Erythroblast (primary cell): ENCODE measurements at regions not wholly inside any gene's neighbourhood (a gene's known extent, or its start where the extent isn't known, plus 50 kb on each side); places are given as distances from the start of the nearest gene placed in this dataset.
"Not testable (repeated sequence)": the region's sequence is repeated elsewhere in the genome, so short reads cannot be mapped to it uniquely, and the experiment has no call there.

Experiments
- DNase-seq, 2 experiments: peaks; one replicate each; lab custom pipeline; 2025; lab: John Stamatoyannopoulos, UW
- GATA1 ChIP-seq: IDR thresholded peaks from 2 replicates; pipeline ENCODE4 v1.6.1; 2011; ENCODE audit warnings: low read depth, mild to moderate bottlenecking, control low read depth, low read length, moderate library complexity
- POLR2A ChIP-seq: IDR thresholded peaks from 2 replicates; pipeline ENCODE4 v1.6.1; 2011; ENCODE audit warnings: mild to moderate bottlenecking, low read length

DNA sequence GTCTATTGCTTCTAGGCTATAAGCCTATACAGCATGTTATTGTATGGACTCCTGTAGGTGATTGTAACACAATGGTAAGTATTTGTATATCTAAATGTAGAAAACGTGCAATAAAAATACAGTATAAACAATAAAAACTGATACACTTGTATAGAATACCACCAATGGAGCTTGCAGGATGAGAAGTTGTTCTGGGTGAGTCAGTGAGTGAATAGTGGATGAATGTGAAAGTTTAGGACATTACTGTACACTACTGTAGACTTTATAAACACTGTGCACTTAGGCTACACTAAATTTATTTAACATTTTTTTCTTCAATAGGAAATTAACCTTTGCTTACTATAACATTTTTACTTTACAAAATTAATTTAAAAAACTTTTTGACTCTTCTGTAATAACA lies 679.2 kb upstream of the ZNF804A start:
- no peak for DNase-seq
- TF ChIP-seq POLR2A: no peak
- no peak for TF ChIP-seq GATA1

GRCh38 chr2:183919926-183920325 lies 678.4 kb upstream of the ZNF804A start:
- no peak for TF ChIP-seq GATA1
- TF ChIP-seq POLR2A: no peak
- no peak for DNase-seq

DNA sequence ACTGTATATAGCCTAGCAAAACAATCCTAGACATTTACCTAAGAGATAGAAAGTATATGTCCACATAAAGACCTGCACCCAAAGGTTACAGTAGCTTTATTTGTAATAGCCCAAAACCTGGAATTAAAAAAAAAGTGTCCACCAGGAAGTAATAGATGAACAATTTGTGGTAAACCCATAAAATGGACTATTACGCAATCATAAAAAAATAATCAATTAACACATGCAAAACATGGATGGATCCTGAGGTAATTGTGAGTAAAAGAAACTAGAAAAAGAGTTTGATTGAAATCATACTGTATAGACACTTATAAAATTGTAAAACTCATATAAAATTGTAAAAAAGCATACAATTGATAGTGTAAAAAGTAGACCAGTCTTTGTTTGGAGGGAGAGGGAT lies 673.0 kb upstream of the ZNF804A start:
- DNase-seq: no peak

GRCh38 chr2:183926433-183926832 lies 671.9 kb upstream of the ZNF804A start:
- TF ChIP-seq GATA1 (no peak), POLR2A (no peak)
- DNase-seq: no peak

More for the DNA sequence above, 673.0 kb upstream of the ZNF804A start:
- no peak for TF ChIP-seq GATA1
- no peak for TF ChIP-seq POLR2A

DNA sequence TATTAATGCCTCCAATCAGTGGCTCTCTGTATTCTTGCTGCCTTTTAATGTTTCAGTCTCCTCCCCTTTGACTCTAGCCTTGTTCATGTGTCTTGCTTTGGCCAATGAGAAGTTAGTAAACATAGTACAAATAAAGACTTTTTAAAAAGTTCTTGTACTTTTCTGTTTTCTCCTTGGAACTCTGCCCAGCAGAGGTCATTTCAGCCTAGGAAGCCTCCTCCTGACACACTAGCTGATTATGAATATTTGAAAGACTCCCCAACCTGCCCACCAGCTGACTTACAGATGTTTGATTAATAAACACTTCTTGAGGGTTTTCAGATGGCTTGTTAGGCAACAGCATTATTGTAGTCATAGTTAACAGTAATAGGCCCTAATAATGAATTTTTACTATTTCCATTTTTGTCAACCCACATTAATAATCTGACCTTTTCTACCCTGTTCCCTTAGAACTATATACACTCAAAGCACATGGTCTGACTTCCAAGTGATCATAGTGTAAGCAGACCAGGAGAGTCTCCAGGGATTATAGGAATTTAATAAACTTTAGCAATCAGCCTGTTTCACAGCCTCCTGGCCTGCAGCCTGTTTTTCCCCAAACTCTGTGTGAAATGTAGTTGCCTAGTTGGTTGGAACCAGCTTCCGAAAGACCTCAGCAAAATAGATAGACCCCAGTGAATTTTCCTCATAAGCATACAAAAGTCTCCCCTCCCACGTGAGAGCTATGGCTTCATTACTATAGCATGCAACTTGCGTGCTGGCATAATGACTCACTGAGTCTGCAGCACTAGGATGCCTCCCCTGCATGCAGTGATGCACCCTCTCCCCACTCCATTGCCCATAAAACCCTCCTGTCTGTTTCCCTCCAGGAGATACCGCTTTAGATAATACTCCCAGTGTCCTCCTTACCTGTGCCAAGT lies 670.7 kb upstream of the ZNF804A start:
- no peak for DNase-seq
- TF ChIP-seq POLR2A (no peak), GATA1 (no peak)

GRCh38 chr2:183935005-183935404 lies 663.3 kb upstream of the ZNF804A start:
- no peak for DNase-seq
- TF ChIP-seq GATA1 (no peak), POLR2A (no peak)

- DNase-seq: no peak
- TF ChIP-seq POLR2A: no peak
- no peak for TF ChIP-seq GATA1
Observed at GRCh38 chr2:183937220-183937619, 661.1 kb upstream of the ZNF804A start.

DNA sequence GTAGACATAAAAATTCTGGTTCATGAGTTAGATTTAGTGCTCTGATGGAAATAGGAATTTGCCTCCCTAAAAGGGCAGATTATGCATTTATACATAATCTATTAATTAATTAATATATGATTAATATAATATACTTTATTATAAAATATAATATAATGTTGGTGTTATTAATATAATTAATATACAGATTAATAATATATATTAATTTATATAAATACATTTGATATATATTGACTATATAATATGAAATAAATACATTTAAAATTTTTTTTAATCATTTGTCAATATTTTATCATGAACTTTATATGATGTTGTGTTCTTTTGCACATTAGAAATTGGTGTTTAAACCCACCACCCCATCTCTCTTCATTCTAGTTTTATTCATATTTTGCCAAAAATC lies 652.1 kb upstream of the ZNF804A start:
- no peak for DNase-seq
- no peak for TF ChIP-seq POLR2A

GRCh38 chr2:183948861-183949260 lies 649.5 kb upstream of the ZNF804A start:
- no peak for DNase-seq
- no peak for TF ChIP-seq POLR2A
- TF ChIP-seq GATA1: no peak

GRCh38 chr2:183950673-183951072 lies 647.7 kb upstream of the ZNF804A start:
- DNase-seq: no peak
- no peak for TF ChIP-seq POLR2A
- TF ChIP-seq GATA1: no peak

DNA sequence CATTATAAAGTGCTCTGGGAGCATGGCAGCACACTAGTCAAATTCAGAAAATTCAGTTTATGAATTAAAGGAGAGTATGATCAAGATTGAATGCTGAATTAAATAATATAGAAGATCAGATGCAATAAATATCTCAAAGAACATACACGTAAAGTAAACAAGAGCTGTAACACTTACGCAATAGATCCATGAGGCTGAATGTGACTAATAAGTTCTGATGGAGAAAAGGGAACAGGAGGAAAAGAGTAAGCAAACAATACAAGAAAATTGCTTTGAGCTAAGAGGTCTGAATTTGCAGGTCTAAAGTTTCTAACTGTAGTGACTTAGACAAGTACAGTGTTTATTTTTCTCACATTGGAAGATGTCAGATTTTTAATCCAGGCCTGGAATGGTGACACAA lies 646.7 kb upstream of the ZNF804A start:
- no peak for DNase-seq
- no peak for TF ChIP-seq GATA1

- TF ChIP-seq GATA1 (no peak), POLR2A (no peak)
- DNase-seq: no peak
Observed at GRCh38 chr2:183952741-183953140, 645.6 kb upstream of the ZNF804A start.

- TF ChIP-seq POLR2A (no peak), GATA1 (no peak)
Observed at GRCh38 chr2:183963609-183964008, 634.7 kb upstream of the ZNF804A start.

DNA sequence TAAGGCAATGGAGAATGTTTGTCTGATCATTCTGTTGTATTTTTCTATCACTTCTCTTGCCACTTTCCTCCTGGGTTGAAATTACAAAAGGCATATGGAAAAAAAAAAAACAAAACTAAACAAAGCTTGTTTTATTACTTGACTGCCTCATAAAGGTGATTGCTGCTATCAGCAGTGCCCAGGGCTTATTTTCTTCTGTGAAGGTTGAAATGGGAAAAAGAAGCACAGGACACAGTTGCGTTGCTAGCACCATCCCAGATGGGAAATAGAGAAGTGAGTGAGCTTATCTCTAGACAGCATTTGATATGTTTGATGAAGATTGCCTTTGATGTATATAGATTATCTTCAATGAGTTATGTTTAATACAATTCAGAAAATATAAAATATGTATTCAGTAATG lies 633.8 kb upstream of the ZNF804A start:
- no peak for TF ChIP-seq POLR2A
- no peak for TF ChIP-seq GATA1
- DNase-seq: no peak

More at GRCh38 chr2:183963609-183964008, 634.7 kb upstream of the ZNF804A start:
- DNase-seq: no peak

DNA sequence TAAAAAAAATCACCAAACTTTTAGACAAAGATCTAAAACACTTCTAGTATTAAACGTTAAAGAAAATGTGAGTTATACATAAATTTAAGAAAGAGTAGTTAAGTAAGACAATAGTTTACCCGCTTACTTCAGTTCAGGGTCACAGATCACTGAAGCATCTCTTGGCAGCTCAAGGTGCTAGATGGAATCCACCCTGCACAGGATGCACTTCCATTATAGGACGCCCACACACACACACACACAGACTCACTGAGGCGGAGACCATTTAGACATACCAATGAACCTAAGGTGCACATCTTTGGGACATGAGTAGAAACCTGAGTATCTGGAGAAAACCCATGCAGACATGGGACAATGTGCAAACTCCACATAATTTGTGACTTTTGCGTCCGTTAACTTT lies 630.6 kb upstream of the ZNF804A start:
- DNase-seq: no peak
- no peak for TF ChIP-seq GATA1
- no peak for TF ChIP-seq POLR2A

GRCh38 chr2:183975676-183976075 lies 622.7 kb upstream of the ZNF804A start:
- DNase-seq: not testable (repeated sequence)
